ENCODE measurements at regions not wholly inside any gene's neighbourhood (a gene's known extent, or its start where the extent isn't known, plus 50 kb on each side); places are given as distances from the start of the nearest gene placed in this dataset.

DNA sequence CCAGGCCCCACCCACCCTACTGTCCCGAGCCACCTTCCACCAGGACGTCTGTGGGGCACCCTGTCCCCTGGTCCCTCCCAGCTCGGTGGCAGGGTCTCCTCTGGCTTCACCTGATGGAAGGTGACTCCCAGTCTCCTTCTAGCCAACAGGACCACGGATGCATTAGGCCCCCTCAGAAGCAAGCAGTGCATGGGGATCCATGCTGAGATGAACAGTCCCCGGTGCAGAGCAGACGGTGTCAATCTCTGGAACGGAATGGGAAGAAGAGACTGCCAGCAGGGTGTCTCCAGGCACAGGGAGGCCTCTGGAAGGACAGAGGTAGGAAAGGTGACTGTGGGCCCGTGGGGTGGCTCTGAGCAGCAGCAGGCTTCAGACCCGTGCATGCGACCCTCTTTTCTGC, 65.2 kb upstream of the FZD7 start:
- TF ChIP-seq, protein P1, sequence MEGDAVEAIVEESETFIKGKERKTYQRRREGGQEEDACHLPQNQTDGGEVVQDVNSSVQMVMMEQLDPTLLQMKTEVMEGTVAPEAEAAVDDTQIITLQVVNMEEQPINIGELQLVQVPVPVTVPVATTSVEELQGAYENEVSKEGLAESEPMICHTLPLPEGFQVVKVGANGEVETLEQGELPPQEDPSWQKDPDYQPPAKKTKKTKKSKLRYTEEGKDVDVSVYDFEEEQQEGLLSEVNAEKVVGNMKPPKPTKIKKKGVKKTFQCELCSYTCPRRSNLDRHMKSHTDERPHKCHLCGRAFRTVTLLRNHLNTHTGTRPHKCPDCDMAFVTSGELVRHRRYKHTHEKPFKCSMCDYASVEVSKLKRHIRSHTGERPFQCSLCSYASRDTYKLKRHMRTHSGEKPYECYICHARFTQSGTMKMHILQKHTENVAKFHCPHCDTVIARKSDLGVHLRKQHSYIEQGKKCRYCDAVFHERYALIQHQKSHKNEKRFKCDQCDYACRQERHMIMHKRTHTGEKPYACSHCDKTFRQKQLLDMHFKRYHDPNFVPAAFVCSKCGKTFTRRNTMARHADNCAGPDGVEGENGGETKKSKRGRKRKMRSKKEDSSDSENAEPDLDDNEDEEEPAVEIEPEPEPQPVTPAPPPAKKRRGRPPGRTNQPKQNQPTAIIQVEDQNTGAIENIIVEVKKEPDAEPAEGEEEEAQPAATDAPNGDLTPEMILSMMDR (IDR thresholded peaks at IDR 0.05), result no peak
- no peak for TF ChIP-seq POLR2AphosphoS5 (IDR thresholded peaks at IDR 0.05; ENCODE audit: low read depth, low read length)
- no peak for TF ChIP-seq SIN3A (IDR thresholded peaks at IDR 0.05; ENCODE audit: borderline replicate concordance, insufficient read depth, low read depth, low read length)
- TF ChIP-seq, protein P2, sequence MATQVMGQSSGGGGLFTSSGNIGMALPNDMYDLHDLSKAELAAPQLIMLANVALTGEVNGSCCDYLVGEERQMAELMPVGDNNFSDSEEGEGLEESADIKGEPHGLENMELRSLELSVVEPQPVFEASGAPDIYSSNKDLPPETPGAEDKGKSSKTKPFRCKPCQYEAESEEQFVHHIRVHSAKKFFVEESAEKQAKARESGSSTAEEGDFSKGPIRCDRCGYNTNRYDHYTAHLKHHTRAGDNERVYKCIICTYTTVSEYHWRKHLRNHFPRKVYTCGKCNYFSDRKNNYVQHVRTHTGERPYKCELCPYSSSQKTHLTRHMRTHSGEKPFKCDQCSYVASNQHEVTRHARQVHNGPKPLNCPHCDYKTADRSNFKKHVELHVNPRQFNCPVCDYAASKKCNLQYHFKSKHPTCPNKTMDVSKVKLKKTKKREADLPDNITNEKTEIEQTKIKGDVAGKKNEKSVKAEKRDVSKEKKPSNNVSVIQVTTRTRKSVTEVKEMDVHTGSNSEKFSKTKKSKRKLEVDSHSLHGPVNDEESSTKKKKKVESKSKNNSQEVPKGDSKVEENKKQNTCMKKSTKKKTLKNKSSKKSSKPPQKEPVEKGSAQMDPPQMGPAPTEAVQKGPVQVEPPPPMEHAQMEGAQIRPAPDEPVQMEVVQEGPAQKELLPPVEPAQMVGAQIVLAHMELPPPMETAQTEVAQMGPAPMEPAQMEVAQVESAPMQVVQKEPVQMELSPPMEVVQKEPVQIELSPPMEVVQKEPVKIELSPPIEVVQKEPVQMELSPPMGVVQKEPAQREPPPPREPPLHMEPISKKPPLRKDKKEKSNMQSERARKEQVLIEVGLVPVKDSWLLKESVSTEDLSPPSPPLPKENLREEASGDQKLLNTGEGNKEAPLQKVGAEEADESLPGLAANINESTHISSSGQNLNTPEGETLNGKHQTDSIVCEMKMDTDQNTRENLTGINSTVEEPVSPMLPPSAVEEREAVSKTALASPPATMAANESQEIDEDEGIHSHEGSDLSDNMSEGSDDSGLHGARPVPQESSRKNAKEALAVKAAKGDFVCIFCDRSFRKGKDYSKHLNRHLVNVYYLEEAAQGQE (IDR thresholded peaks at IDR 0.05; ENCODE audit: insufficient read depth in 1 of 2, low read depth in 2 of 2, low read length in 1 of 2), result no peak
